Activated CD8-positive, alpha-beta memory T cell treated with anti-CD3 and anti-CD28 coated beads for 24 hours (primary cell): ENCODE measurements at regions not wholly inside any gene's neighbourhood (a gene's known extent, or its start where the extent isn't known, plus 50 kb on each side); places are given as distances from the start of the nearest gene placed in this dataset.

ENCODE experiments used
- DNase-seq: peaks from one replicate; pipeline ENCODE4 v3.0.0-alpha.2; 2020

DNA sequence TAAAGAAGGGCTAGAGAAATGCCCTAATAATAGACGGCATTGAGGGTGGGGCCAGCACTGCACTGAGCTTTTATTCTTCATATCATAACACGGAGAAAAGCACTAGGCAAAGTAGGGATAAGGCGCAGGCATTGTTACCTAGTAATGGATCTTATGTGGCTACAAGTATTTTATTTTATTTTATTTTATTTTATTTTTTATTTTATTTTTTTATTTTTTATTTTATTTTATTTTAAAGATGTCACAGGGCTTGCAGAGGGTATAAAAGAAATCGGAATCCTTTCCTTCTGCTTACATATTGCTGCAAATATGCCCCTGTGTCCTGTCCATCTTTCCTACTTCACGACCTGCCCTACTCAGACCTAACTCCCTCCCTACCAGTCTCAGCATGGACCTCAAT, 452.0 kb upstream of the KIRREL3 start:
- DNase-seq, result no peak

DNA sequence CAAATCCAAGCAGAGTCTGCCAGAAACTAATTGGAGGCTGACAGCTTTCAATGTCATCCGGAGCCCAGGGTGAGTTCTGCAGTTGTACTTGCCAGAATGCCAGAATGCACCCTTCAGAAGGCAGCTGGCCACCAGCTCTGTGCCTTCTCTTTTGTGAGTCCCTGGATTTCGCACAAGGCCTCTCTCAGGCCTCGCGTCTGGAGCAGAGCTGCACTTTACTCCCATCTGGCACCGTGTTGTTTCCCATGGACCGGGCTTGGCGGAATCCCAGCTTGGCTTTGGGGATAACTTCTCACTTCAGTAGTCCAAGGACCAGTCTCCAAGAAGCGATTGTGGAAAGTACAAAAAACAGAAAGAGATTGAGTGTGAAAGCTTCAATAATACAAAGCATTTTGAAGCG, 451.3 kb upstream of the KIRREL3 start:
- no peak for DNase-seq

DNA sequence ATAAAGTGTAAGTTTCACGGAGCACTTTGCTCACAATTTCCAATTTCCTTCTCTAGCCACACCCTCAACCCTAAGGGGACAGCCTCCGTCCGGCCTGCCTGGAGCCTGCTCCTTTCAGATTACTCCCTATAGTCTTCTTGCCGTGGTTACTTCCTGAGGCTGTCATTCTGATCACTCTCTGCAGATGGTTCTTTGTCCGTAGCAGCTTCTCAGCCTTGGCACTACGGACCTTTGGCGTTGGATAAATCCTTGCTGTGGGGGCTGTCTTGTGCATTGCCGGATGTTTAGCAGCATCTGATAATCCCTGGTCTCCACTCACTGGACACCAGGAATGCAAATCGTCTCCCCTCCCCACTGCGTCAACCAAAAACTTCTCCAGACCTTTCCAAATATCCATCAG, 447.5 kb upstream of the KIRREL3 start:
- DNase-seq, result no peak

- DNase-seq, result no peak
These were observed 444.9 kb upstream of the KIRREL3 start for GRCh38 chr11:127445476-127445875.

- no peak for DNase-seq
These were observed 442.7 kb upstream of the KIRREL3 start for GRCh38 chr11:127443297-127443696.

DNA sequence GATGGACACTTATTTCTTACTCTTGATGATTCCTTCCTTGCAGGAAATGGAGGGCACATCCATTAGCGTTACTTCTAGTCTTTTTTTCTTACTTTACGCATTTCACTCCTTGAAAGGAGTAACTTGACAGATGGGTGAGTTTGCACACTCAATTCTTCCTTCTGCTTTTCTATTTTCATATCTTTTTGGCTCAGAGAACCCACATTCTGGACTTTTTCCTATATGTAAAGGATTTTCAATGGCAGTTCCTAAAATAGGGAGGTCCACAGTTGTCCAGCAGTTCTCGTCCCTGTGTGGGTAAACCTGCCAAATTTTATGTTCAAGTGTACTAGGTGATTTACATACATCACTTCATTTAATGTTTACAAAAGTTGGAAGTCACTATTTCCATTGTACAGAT, 440.0 kb upstream of the KIRREL3 start:
- no peak for DNase-seq

DNA sequence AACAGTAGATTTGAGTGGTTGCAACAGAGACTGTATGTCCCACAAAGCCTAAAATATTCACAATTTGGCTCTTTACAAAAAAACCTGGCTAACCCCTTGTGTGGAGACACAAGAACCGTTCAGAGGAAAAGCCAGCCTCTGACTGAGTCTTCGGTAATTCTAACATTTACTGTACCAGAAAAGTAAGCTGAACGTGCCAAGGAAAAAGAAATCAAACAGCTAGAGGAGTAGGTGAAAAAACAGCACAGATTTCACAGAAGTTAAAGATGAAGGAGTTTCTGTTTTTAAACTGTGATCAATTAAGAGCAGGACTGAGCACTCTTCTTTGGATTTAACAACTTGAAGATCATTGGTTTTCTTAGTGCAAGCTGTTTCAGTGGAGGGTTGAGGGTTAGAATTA, 424.7 kb upstream of the KIRREL3 start:
- DNase-seq, result no peak

DNA sequence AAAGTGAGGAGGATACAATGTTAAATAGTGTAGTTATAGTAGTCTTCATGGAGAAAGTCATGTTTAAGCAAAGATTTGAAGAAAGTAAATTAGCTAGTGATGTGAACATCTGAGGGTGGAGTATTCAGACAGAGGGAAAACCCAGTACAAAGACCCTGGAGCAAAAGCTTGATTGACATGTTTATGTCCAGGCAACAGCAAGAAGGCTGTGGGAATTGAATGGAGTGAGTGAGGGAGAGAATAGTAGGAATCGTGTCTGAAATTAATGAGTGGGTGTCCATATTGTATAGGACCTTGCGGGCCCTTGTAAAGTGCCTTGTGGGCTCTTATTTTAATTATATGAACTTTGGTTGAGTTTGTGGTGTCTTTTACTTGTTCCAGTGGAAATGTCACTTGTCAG, 424.1 kb upstream of the KIRREL3 start:
- no peak for DNase-seq

GRCh38 chr11:127420139-127420538, 419.6 kb upstream of the KIRREL3 start:
- DNase-seq, result no peak

DNA sequence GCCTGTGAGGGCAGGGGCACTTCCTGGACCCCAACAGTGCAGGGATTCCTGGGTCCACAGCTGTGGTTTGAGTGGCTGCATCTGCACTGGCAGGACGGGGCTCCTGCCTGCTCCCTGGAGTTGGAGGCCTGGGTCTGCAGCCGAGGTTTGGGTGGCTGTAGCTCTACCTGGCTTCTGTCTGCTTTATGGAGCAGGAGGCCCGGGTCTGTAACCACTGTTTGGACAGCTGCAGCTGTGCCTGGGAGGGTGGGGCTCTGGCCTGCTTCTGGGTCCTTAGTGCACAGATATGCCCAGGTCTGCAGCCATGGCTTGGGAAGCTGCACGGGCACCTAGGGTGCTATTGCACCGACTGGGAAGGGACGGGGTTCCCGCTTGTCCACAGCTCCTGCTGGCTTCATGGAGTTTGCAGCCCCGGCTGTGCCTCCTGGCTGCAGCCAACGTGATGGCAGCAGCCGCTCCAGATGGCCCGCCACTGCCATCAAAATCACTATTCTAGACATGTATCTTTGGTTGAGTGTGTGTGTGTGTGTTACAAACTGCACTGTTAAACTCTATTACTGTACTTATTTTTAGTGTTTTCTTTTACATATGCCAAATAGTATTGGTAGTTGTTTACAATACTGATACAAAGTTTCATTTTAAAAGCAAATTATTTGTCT, 412.3 kb upstream of the KIRREL3 start:
- DNase-seq, result no peak

- no peak for DNase-seq
These were observed 411.7 kb upstream of the KIRREL3 start for GRCh38 chr11:127412234-127412633.

GRCh38 chr11:127411283-127411682, 410.7 kb upstream of the KIRREL3 start:
- DNase-seq, result no peak

DNA sequence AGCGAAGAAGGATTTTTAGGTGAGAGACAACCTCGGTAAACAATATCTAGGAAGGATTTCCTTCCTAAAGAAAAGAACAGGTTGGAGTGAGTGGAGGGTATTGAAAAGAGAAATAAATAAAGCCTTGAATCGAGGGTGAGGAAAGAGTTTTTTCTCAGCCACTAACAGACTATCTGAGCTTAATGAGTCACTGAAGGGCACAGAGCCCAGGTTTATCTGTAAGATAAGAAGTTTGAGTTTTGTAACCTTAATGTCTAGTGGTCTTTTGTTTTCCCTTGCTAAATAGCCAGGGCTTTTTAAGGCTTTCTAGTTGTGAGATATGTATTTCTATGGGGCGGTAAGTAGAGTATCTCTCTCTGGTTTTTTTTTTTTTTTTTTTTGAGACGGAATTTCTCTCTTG, 394.5 kb upstream of the KIRREL3 start:
- DNase-seq, result no peak

DNA sequence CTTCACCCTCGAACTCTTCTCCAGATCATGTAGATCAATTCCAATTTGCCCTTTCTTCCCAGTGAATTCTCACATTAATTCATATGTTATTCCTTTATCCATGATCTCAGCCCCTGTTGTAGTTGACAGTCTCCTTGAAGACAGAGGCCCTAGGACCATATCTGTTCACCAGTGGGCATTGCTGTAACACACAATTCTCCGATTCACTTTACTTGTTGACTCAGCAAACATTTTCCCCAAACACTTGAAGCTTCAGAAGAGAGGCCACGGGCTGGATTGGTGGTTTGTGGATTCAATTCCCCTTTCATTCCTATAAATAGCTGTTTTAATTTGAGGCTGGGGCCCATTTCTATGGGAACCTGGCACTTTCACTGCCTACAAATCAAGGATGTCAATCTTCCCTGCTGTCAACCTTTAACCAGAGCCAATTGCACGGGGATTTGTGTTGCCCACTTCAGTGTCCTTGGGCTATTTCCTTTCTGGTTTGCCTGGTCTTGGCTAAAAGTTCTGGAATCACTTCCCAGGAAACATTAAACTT, 393.0 kb upstream of the KIRREL3 start:
- DNase-seq, result no peak

- DNase-seq, result no peak
These were observed 392.0 kb upstream of the KIRREL3 start for GRCh38 chr11:127392575-127392974.

GRCh38 chr11:127390465-127390864, 389.9 kb upstream of the KIRREL3 start:
- no peak for DNase-seq

- DNase-seq, result no peak
These were observed 384.5 kb upstream of the KIRREL3 start for GRCh38 chr11:127385071-127385470.

- DNase-seq, result no peak
These were observed 382.5 kb upstream of the KIRREL3 start for GRCh38 chr11:127383026-127383425.

DNA sequence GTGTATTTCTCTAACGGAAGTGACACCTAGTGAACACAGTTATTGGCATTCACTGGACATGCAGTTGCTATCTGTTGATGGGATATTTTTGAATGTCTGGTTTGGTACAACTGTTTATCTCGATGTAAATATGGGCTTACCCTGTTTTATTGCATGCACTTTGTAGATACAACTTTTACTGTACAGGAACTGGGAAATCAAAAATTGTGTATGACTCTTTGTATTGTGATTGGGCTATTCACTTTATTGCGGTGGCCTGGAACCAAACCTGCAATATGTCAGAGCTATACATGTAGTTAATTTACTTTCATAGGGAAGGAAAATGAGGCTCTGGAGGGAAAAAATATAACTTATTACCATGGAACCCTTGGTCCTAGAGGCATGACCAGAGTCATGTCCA, 380.7 kb upstream of the KIRREL3 start:
- DNase-seq, result no peak

GRCh38 chr11:127379686-127380085, 379.1 kb upstream of the KIRREL3 start:
- no peak for DNase-seq

GRCh38 chr11:127376301-127376700, 375.7 kb upstream of the KIRREL3 start:
- no peak for DNase-seq

- DNase-seq, result no peak
These were observed 368.8 kb upstream of the KIRREL3 start for GRCh38 chr11:127369356-127369755.

GRCh38 chr11:127362754-127363308, 362.3 kb upstream of the KIRREL3 start:
- no peak for DNase-seq

DNA sequence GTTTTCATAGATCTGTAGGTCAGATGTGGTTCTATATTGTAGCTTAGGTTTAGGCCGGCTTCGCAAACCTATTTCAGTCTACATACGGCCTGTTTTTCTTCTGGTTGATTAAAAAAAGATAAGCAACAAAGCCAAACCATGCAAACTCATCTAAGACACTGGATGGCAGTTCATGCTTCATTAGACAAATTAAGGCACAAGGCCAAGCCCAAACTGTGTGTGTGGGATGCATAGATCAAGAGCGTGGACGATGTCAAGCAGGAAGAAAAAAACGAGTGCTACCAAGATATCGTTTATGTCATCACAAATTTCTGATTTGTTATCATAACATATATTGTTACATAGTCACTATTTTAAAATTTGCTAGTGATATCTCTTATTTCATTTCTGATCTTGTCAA, 357.6 kb upstream of the KIRREL3 start:
- no peak for DNase-seq

DNA sequence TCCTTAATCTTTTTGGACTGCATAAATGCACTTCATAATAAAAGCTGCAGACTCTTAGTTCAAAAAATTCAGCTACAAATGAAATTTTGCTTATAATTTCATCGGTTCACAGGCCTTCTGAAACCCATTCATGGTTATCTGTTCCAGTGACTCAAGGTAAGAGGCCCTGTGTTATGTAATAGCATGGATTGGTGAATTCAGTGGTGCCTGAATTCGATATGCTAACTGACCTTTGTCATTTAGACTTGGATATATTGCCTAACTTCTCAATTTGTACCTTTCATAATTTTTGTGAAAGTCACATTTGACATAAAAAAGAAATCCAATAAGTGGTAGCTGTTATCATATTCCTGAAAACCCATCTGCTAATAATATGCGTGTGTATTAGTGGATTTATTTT, 349.9 kb upstream of the KIRREL3 start:
- no peak for DNase-seq
